Breast epithelium (tissue), 4 donors: ENCODE measurements at regions not wholly inside any gene's neighbourhood (a gene's known extent, or its start where the extent isn't known, plus 50 kb on each side); places are given as distances from the start of the nearest gene placed in this dataset.

Experiments
- DNase-seq, 2 donors: peaks; one replicate each; pipeline ENCODE4 v3.0.0-alpha.2; 2019; ENCODE audit warnings: low spot score in 2 of 2
- H3K27ac ChIP-seq, 2 donors: fragments of 200-600 bp; sonication (generic) in 1 of 2; one replicate each; pipeline ENCODE4 v1.5.1; 2016 to 2019; ENCODE audit warnings: mild to moderate bottlenecking in 1 of 2
- H3K27me3 ChIP-seq, 2 donors: fragments of 200-600 bp; sonication (generic) in 1 of 2; one replicate each; pipeline versions ENCODE4 v1.5.1 to v1.6.0; 2017 to 2019; ENCODE audit warnings: control low read depth in 1 of 2, mild to moderate bottlenecking in 1 of 2
- H3K36me3 ChIP-seq: fragments of 200-600 bp; one replicate; pipeline ENCODE4 v1.5.1; 2019
- H3K4me1 ChIP-seq, 2 donors: fragments of 200-600 bp; sonication (generic); one replicate each; pipeline ENCODE4 v1.5.1; 2016 to 2019; ENCODE audit warnings: control low read depth in 1 of 2
- H3K4me3 ChIP-seq, 3 donors: fragments of 200-600 bp; sonication (generic); 1 replicate in 2 of 3; 2 replicates in 1 of 3; pipeline ENCODE4 v1.5.1; 2016 to 2019; ENCODE audit warnings: mild to moderate bottlenecking in 3 of 3, moderate library complexity in 2 of 3
- H3K9me3 ChIP-seq, 2 donors: fragments of 200-600 bp; sonication (generic) in 1 of 2; one replicate each; pipeline ENCODE4 v1.5.1; 2016 to 2019; ENCODE audit warnings: control low read depth in 1 of 2
- POLR2A ChIP-seq: fragments of 450-650 bp; IDR thresholded peaks from one replicate; pipeline ENCODE4 v1.6.1; 2016; ENCODE audit warnings: antibody characterized with exemption, mild to moderate bottlenecking, moderate library complexity
- POLR2AphosphoS5 ChIP-seq, 3 donors: sonication (generic); formaldehyde crosslinking; IDR thresholded peaks; one replicate each; pipeline ENCODE4 v1.6.1; 2017; ENCODE audit warnings: antibody characterized with exemption in 3 of 3
- intact Hi-C: fragments of 100-400 bp; cut with DNase I; formaldehyde crosslinking; loops from one replicate; pipeline ENCODE4 v1.15.1; 2023; ENCODE audit warnings: low total_unique reads
- TF ChIP-seq, protein P1 (sequence below), 3 donors: fragments of 450-650 bp; IDR thresholded peaks; one replicate each; pipeline ENCODE4 v1.5.1; 2016 to 2017; ENCODE audit warnings: antibody characterized with exemption in 3 of 3, mild to moderate bottlenecking in 3 of 3, moderate library complexity in 3 of 3

DNA sequence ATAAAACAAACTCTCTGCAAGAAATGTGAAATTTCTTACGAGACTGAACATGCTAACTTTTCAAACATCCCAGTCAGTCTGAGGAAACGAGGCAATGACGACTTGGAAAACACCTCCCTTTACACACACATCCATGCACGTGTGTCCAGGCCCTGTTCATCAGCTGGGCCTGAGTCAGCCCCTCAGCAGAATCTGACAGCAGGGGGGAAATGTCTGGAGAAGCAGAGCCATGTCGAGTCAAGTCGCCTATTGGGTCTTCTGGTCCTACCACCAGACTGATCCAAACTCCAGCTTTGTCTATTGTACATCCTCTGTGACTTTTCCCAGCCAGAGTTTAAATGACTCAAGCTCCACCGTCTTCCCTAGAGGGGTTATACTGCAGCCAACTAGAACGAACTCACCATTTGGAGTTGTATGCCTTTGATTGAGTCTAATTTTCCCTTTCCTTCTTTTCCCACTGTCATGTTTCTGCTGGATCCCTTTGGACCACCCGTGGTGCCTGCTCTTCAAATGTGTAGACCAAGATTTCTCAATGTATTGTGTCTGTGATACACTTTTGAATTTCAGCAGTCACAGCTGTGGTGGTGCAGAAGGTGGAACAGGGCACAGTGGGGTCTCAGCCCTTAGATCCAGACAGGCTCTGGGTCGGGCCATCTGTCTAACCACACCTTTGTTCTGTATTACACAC is 254.0 kb downstream of the CDC5L start:
- Histone ChIP-seq H3K9me3 (no peaks in the 10 kb centered on the region), H3K4me1 (no peaks in the 10 kb centered on the region), H3K36me3 (no peaks in the 10 kb centered on the region), H3K27me3 (no peaks in the 10 kb centered on the region), H3K27ac (no peak overlapping the region), H3K4me3 (no peak overlapping the region)
- TF ChIP-seq, protein P1, sequence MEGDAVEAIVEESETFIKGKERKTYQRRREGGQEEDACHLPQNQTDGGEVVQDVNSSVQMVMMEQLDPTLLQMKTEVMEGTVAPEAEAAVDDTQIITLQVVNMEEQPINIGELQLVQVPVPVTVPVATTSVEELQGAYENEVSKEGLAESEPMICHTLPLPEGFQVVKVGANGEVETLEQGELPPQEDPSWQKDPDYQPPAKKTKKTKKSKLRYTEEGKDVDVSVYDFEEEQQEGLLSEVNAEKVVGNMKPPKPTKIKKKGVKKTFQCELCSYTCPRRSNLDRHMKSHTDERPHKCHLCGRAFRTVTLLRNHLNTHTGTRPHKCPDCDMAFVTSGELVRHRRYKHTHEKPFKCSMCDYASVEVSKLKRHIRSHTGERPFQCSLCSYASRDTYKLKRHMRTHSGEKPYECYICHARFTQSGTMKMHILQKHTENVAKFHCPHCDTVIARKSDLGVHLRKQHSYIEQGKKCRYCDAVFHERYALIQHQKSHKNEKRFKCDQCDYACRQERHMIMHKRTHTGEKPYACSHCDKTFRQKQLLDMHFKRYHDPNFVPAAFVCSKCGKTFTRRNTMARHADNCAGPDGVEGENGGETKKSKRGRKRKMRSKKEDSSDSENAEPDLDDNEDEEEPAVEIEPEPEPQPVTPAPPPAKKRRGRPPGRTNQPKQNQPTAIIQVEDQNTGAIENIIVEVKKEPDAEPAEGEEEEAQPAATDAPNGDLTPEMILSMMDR (IDR thresholded peaks at IDR 0.05) = no peak
- TF ChIP-seq POLR2AphosphoS5 (IDR thresholded peaks at IDR 0.05) (no peak), POLR2A (no peak)
- DNase-seq = no peak
- intact Hi-C loops = no loop called here

DNA sequence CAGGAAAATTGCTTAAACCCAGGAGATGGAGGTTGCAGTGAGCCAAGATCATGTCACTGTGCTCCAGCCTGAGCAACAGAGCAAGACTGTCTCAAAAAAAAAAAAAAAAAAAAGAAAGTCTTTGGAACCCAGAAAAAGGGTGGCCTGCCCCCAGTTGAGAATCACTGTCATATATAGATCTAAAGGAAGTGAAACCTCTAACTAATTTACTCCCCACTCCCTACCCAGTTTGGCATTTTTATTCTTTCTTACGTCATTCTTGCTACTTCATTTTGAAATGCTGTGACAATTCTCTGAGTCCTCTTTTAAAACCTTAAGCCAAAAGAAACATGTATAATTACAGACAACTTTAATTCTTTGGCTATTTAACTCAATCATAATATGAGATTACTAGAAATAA is 254.8 kb downstream of the CDC5L start:
- Histone ChIP-seq H3K4me3 (no peak overlapping the region), H3K9me3 (no peaks in the 10 kb centered on the region), H3K27me3 (no peaks in the 10 kb centered on the region), H3K36me3 (no peaks in the 10 kb centered on the region), H3K27ac (no peak overlapping the region), H3K4me1 (no peaks in the 10 kb centered on the region)
- DNase-seq = no peak
- TF ChIP-seq POLR2AphosphoS5 (IDR thresholded peaks at IDR 0.05) = no peak
- TF ChIP-seq POLR2A = no peak
- TF ChIP-seq, protein P1 (IDR thresholded peaks at IDR 0.05) = no peak
- intact Hi-C loops = no loop called here

DNA sequence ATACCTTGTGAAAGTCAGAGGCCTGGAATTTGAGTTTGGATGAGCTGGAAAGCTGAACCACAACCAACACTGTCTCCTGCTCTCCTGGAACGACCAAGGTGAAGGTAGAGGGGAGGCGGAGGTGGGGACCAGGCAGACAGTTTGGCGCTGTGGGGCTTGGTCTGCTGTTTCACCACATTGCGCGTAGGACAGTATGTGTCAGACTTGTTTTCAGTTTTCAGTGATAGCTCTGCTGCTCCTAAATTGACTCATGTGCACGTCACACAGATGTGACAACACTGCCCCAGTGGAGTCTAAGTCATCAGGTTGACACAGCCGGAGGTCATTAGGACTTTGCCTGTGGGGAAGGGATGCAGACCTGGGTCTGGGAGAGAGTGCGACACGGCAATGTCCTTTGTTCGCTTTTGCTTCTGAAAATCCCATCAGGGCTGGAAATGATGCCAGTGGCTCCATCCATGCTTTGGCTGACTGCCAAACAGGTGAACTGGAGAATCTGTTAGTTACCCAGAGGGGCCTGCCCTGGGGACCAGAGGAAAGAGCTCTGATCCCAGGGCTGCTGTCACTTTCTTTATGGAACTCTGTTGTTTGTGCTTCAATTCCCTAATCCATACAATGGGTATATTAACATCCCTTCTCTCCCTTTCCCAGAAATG is 255.5 kb downstream of the CDC5L start:
- H3K9me3 ChIP-seq = no peaks in the 10 kb centered on the region
- H3K36me3 ChIP-seq = no peaks in the 10 kb centered on the region
- TF ChIP-seq, protein P1 (IDR thresholded peaks at IDR 0.05) = no peak
- TF ChIP-seq POLR2A (no peak), POLR2AphosphoS5 (IDR thresholded peaks at IDR 0.05) (no peak)
- intact Hi-C loops = no loop called here
- H3K27ac ChIP-seq = no peak overlapping the region
- H3K27me3 ChIP-seq = no peaks in the 10 kb centered on the region
- no peak for DNase-seq
- H3K4me1 ChIP-seq = no peaks in the 10 kb centered on the region
- no peak overlapping the region for H3K4me3 ChIP-seq

DNA sequence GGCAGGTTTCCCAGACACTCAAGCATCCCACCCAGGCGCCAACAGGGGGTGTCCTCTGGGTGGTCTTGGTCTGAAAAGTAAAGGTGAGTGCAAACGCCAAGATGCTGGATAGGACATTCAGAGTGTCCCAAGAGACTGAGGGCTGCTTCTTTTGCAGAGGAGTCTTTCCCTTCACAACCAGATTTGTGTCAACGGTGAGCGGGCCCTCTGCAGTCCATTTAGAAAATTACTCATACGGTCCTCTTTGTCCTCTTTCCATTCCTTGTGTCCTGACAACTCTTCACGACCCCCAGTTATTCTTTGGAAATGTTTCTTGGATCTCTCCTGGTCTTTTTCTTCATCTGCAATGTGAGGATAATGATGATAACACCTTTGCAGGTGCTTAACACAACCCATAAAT is 257.8 kb downstream of the CDC5L start:
- Histone ChIP-seq H3K27me3 (no peaks in the 10 kb centered on the region), H3K4me1 (no peaks in the 10 kb centered on the region), H3K4me3 (no peak overlapping the region), H3K36me3 (no peaks in the 10 kb centered on the region), H3K27ac (no peak overlapping the region), H3K9me3 (no peaks in the 10 kb centered on the region)
- DNase-seq = no peak
- TF ChIP-seq POLR2A = no peak
- no peak for TF ChIP-seq POLR2AphosphoS5 (IDR thresholded peaks at IDR 0.05)
- TF ChIP-seq, protein P1 (IDR thresholded peaks at IDR 0.05) = no peak
- intact Hi-C loops = no loop called here

DNA sequence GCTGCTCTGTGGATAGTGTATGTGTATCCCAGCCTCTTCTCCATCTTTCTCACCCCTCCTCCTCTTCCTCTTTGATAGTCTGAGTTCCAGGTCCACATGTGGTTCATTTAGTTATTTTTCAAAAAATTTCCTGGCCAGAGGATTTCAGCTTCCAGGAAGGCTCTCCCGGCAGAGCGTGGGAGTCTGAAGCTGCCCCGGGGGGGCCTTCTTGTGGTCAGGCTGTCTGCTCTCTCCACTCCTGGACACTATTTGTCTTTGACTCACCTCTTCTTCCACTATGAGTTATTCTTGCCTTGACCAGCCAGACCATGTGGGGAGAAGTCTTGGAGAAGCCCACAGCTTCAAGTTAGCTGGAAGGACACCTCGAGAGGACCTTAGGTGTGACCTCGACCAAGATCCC is 258.8 kb downstream of the CDC5L start:
- Histone ChIP-seq H3K27me3 (no peaks in the 10 kb centered on the region), H3K4me1 (no peaks in the 10 kb centered on the region), H3K9me3 (no peaks in the 10 kb centered on the region), H3K4me3 (no peak overlapping the region), H3K36me3 (no peaks in the 10 kb centered on the region), H3K27ac (no peak overlapping the region)
- no peak for DNase-seq
- TF ChIP-seq POLR2A = no peak
- TF ChIP-seq, protein P1 (IDR thresholded peaks at IDR 0.05) = no peak
- no peak for TF ChIP-seq POLR2AphosphoS5 (IDR thresholded peaks at IDR 0.05)
- intact Hi-C loops = no loop called here
